Endothelial cell of umbilical vein (primary cell): ENCODE measurements at regions not wholly inside any gene's neighbourhood (a gene's known extent, or its start where the extent isn't known, plus 50 kb on each side); places are given as distances from the start of the nearest gene placed in this dataset.
"Not testable (repeated sequence)": the region's sequence is repeated elsewhere in the genome, so short reads cannot be mapped to it uniquely, and the experiment has no call there.

Experiments
- BruUV-seq: library from RNA; stranded (reverse); fragments of 400-500 nt; replicated peaks from 2 replicates; lab custom pipeline; 2021; lab: Mats Ljungman, UMichigan
- CTCF ChIA-PET: fragments of 300-600, 350-600 bp; sonication (Branson Sonifier 250); formaldehyde crosslinking; loops from one replicate; lab custom pipeline; 2021; ENCODE audit warnings: antibody characterized with exemption, inconsistent platforms; lab: Charles Lee
- POLR2A ChIA-PET: fragments of 300-600, 350-600 bp; sonication (Branson Sonifier 250); formaldehyde crosslinking; loops from one replicate; lab custom pipeline; 2021; ENCODE audit warnings: antibody characterized with exemption, inconsistent platforms; lab: Charles Lee
- DNase-seq: peaks from one replicate; pipeline ENCODE4 v3.0.0-alpha.2; 2011; ENCODE audit warnings: low read depth, low spot score
- FAIRE-seq: peaks from 2 replicates; lab custom pipeline; 2011; peaks lifted over from hg19 to GRCh38; lab: Jason Lieb, UNC
- H2AFZ ChIP-seq: 2 replicates; pipeline ENCODE4 v1.6.0; 2012; ENCODE audit warnings: low read depth, low read length, control low read depth, inconsistent platforms
- H3K27ac ChIP-seq: 2 replicates; pipeline ENCODE4 v1.5.1; 2011; ENCODE audit warnings: low read depth, mild to moderate bottlenecking, control low read depth, low read length, moderate library complexity; ENCODE audit not compliant: insufficient read depth
- H3K27me3 ChIP-seq, 2 experiments: 2 replicates each; pipeline versions ENCODE4 v1.6.0 to v1.6.1; 2011; ENCODE audit warnings: low read length in 2 of 2, mixed read lengths in 1 of 2; ENCODE audit not compliant: control insufficient read depth in 2 of 2, insufficient read depth in 2 of 2
- H3K36me3 ChIP-seq, 2 experiments: 2 replicates in 1 of 2; 3 replicates in 1 of 2; pipeline ENCODE4 v1.5.1; 2011; ENCODE audit warnings: low read length in 2 of 2, mild to moderate bottlenecking in 1 of 2, moderate library complexity in 1 of 2; ENCODE audit not compliant: control insufficient read depth in 2 of 2, insufficient read depth in 2 of 2; ENCODE audit errors: extremely low read depth in 1 of 2
- H3K4me1 ChIP-seq: 3 replicates; pipeline ENCODE4 v1.5.1; 2011; ENCODE audit warnings: mild to moderate bottlenecking, low read length; ENCODE audit not compliant: control insufficient read depth, insufficient read depth; ENCODE audit errors: extremely low read depth
- H3K4me2 ChIP-seq: 2 replicates; pipeline ENCODE4 v1.6.1; 2011; ENCODE audit warnings: low read length, control low read depth, mixed read lengths; ENCODE audit not compliant: insufficient read depth
- H3K4me3 ChIP-seq, 3 experiments: fragments of 200-600 bp in 1 of 3; sonication (generic), shearing (Covaris generic) in 1 of 3; replicated peaks in 1 of 3; 2 replicates each; pipeline ENCODE4 v1.5.1; 2011 to 2016; ENCODE audit warnings: control low read depth in 3 of 3, low read length in 3 of 3, mild to moderate bottlenecking in 2 of 3, inconsistent platforms in 1 of 3, low read depth in 1 of 3, moderate library complexity in 1 of 3; ENCODE audit not compliant: insufficient read depth in 1 of 3
- H3K79me2 ChIP-seq: 2 replicates; pipeline ENCODE4 v1.6.0; 2012; ENCODE audit warnings: low read length, inconsistent platforms; ENCODE audit not compliant: control insufficient read depth, insufficient read depth
- H3K9ac ChIP-seq: replicated peaks from 2 replicates; pipeline ENCODE3; 2011; ENCODE audit warnings: low read length, control low read depth; ENCODE audit not compliant: insufficient read depth; ENCODE audit errors: extremely low read depth
- H3K9me1 ChIP-seq: replicated peaks from 3 replicates; pipeline ENCODE4 v1.6.0; 2011; ENCODE audit warnings: mild to moderate bottlenecking, low read length; ENCODE audit not compliant: control insufficient read depth, insufficient read depth; ENCODE audit errors: extremely low read depth
- H3K9me3 ChIP-seq: replicated peaks from 2 replicates; pipeline ENCODE4 v1.5.1; 2012; ENCODE audit warnings: low read length, inconsistent platforms; ENCODE audit not compliant: control insufficient read depth, insufficient read depth
- H4K20me1 ChIP-seq: replicated peaks from 2 replicates; pipeline ENCODE3; 2011; ENCODE audit warnings: mild to moderate bottlenecking, low read length; ENCODE audit not compliant: control insufficient read depth, insufficient read depth; ENCODE audit errors: extremely low read depth
- EZH2 ChIP-seq: IDR thresholded peaks from 2 replicates; pipeline ENCODE4 v1.6.1; 2012; ENCODE audit warnings: borderline replicate concordance, low read depth, mild to moderate bottlenecking, moderate library complexity, low read length, inconsistent platforms; ENCODE audit not compliant: severe bottlenecking
- FOS ChIP-seq: IDR thresholded peaks from 2 replicates; pipeline ENCODE4 v1.6.1; 2011; ENCODE audit warnings: mild to moderate bottlenecking, low read length, moderate library complexity, borderline replicate concordance; ENCODE audit not compliant: insufficient read depth
- GATA2 ChIP-seq: IDR thresholded peaks from 2 replicates; pipeline ENCODE4 v1.7.0; 2011; ENCODE audit warnings: low read depth, mild to moderate bottlenecking, moderate library complexity, mixed read lengths, low read length; ENCODE audit not compliant: insufficient read length, insufficient read depth
- JUN ChIP-seq: IDR thresholded peaks from 2 replicates; pipeline ENCODE4 v1.6.1; 2011; ENCODE audit warnings: borderline replicate concordance, low read depth; ENCODE audit not compliant: insufficient read length, insufficient read depth
- MAX ChIP-seq: IDR thresholded peaks from 2 replicates; pipeline ENCODE4 v1.6.1; 2011; ENCODE audit not compliant: insufficient read depth, insufficient read length
- MYC ChIP-seq: IDR thresholded peaks from one replicate; pipeline ENCODE4 v1.6.1; 2011; ENCODE audit warnings: mild to moderate bottlenecking, low read depth, low read length
- POLR2A ChIP-seq: IDR thresholded peaks from 2 replicates; pipeline ENCODE4 v1.6.1; 2012; ENCODE audit warnings: low read depth, mild to moderate bottlenecking, control low read depth, low read length
- POLR2AphosphoS5 ChIP-seq: IDR thresholded peaks from 2 replicates; pipeline ENCODE4 v1.6.1; 2012; ENCODE audit warnings: low read depth, mild to moderate bottlenecking, control low read depth, low read length, moderate library complexity; ENCODE audit not compliant: insufficient read depth
- dilution Hi-C: fragments of 300-500 bp; cut with MboI; formaldehyde crosslinking; loops from one replicate; pipeline ENCODE4 v1.15.0; 2019; ENCODE audit warnings: low sequenced_read_pairs; ENCODE audit not compliant: extremely low pct_ligation_motif_present
- intact Hi-C: fragments of 100-400 bp; cut with micrococcal nuclease; formaldehyde crosslinking; loops from one replicate; pipeline ENCODE4 v1.10.0; 2022
- TF ChIP-seq, protein P1 (sequence below), 2 donors: IDR thresholded peaks; 1 replicate in 1 of 2; 2 replicates in 1 of 2; pipeline ENCODE4 v1.5.1; 2011; ENCODE audit warnings: low read length in 2 of 2, mild to moderate bottlenecking in 2 of 2, moderate library complexity in 2 of 2, control low read depth in 1 of 2, inconsistent platforms in 1 of 2, low read depth in 1 of 2; ENCODE audit not compliant: insufficient read depth in 1 of 2; ENCODE audit errors: extremely low read depth in 1 of 2

DNA sequence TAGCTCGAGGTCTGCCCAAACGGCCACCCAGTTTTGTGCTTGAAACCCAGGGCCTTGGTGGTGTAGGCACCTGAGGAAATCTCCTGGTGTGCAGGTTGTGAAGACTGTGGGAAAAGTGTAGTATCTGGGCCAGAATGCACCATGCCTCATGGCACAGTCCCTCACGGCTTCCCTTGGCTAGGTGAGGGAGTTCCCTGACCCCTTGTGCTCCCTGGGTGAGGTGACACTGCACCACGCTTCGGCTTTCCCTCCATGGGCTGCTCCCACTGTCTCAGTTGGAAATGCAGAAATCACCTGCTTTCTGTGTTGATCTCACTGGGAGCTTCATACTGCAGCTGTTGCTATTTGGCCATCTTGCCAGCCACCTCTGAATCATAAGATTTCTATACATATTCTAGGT lies 62.4 kb upstream of the CDK6 start:
- BruUV-seq, result no TSS peak
- Histone ChIP-seq H3K9me1 (no peaks in the 10 kb centered on the region), H3K4me3 (no peak overlapping the region), H3K27me3 (no peaks in the 10 kb centered on the region), H3K4me2 (no peak overlapping the region), H3K36me3 (no peaks in the 10 kb centered on the region), H3K79me2 (no peaks in the 10 kb centered on the region), H3K4me1 (no peaks in the 10 kb centered on the region), H3K27ac (no peak overlapping the region), H4K20me1 (no peaks in the 10 kb centered on the region), H3K9ac (no peak overlapping the region), H3K9me3 (no peaks in the 10 kb centered on the region), H2AFZ (no peak overlapping the region)
- no peak for DNase-seq
- intact Hi-C loops, result no loop called here
- CTCF ChIA-PET, result no interaction called here
- POLR2A ChIA-PET, result no interaction called here
- TF ChIP-seq MYC (no peak), EZH2 (no peak), MAX (no peak), FOS (no peak), JUN (no peak), GATA2 (no peak), POLR2A (no peak), POLR2AphosphoS5 (no peak)
- TF ChIP-seq, protein P1, sequence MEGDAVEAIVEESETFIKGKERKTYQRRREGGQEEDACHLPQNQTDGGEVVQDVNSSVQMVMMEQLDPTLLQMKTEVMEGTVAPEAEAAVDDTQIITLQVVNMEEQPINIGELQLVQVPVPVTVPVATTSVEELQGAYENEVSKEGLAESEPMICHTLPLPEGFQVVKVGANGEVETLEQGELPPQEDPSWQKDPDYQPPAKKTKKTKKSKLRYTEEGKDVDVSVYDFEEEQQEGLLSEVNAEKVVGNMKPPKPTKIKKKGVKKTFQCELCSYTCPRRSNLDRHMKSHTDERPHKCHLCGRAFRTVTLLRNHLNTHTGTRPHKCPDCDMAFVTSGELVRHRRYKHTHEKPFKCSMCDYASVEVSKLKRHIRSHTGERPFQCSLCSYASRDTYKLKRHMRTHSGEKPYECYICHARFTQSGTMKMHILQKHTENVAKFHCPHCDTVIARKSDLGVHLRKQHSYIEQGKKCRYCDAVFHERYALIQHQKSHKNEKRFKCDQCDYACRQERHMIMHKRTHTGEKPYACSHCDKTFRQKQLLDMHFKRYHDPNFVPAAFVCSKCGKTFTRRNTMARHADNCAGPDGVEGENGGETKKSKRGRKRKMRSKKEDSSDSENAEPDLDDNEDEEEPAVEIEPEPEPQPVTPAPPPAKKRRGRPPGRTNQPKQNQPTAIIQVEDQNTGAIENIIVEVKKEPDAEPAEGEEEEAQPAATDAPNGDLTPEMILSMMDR (IDR thresholded peaks at IDR 0.05; ENCODE audit: extremely low read depth in 1 of 2, insufficient read depth in 1 of 2, low read depth in 1 of 2, low read length in 2 of 2), result no peak
- dilution Hi-C loops, result no loop called here
- no peak for FAIRE-seq

- H3K9ac ChIP-seq, H3K4me3 ChIP-seq, CTCF ChIA-PET, BruUV-seq, POLR2A ChIA-PET, DNase-seq, H3K79me2 ChIP-seq, H3K36me3 ChIP-seq, H4K20me1 ChIP-seq, H3K9me1 ChIP-seq, H3K27ac ChIP-seq, H3K9me3 ChIP-seq, dilution Hi-C loops, FAIRE-seq, H2AFZ ChIP-seq, H3K4me1 ChIP-seq, H3K4me2 ChIP-seq, H3K27me3 ChIP-seq, intact Hi-C loops: not testable (repeated sequence)
These were observed 58.5 kb upstream of the CDK6 start for GRCh38 chr7:92894857-92895256.
